ENCODE measurements at regions not wholly inside any gene's neighbourhood (a gene's known extent, or its start where the extent isn't known, plus 50 kb on each side); places are given as distances from the start of the nearest gene placed in this dataset.

DNA sequence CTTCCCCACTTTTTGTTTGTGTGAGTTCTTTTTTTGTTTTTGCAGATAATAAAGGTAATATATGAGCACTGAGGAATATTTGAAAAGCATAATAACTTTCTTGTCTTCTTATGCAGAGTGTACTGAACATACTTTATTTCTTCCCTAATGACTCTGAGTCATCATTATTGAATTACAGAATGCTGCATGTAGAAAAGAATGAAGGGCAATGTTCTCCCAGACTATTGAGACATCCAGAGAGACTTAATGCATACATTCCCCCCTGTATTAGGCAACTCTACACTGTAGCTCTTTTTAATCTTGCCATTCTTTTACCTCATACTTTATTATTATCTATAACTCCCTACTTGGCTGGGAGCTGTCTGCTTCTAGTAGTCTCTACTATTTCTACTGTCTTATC, 240.5 kb upstream of the ANKRD50 start:
- TF ChIP-seq YY1 (IDR thresholded peaks at IDR 0.05; ENCODE audit: insufficient read depth, insufficient read length) (no peak), SUZ12 (IDR thresholded peaks at IDR 0.05; ENCODE audit: extremely low read depth, insufficient read depth, insufficient read length) (no peak)

All from NT2/D1 (cell line).